Effector memory CD8-positive, alpha-beta T cell (primary cell): ENCODE measurements at regions not wholly inside any gene's neighbourhood (a gene's known extent, or its start where the extent isn't known, plus 50 kb on each side); places are given as distances from the start of the nearest gene placed in this dataset.
"Not testable (repeated sequence)": the region's sequence is repeated elsewhere in the genome, so short reads cannot be mapped to it uniquely, and the experiment has no call there.

Experiments used
- ATAC-seq: fragments of 150-1000 bp; cut with Tn5 transposase; replicated peaks from 2 replicates; pipeline ENCODE4 v1.10.0; 2021; ENCODE audit warnings: mild to moderate bottlenecking, moderate library complexity
- DNase-seq, 3 experiments: peaks; one replicate each; pipeline ENCODE4 v3.0.0; 2021
- H3K27ac Mint-ChIP-seq, 2 donors: one replicate each; pipeline ENCODE4 v1.8.0; 2022; ENCODE audit warnings: mild to moderate bottlenecking in 2 of 2, mixed read lengths in 2 of 2, moderate library complexity in 2 of 2
- H3K27me3 Mint-ChIP-seq, 2 donors: one replicate each; pipeline ENCODE4 v1.8.0; 2022; ENCODE audit warnings: mixed read lengths in 2 of 2
- H3K36me3 Mint-ChIP-seq: one replicate; pipeline ENCODE4 v1.8.0; 2022; ENCODE audit warnings: mild to moderate bottlenecking, moderate library complexity, mixed read lengths; ENCODE audit not compliant: insufficient read depth
- H3K4me1 Mint-ChIP-seq, 2 donors: one replicate each; pipeline ENCODE4 v1.8.0; 2022; ENCODE audit warnings: low read depth in 2 of 2, mixed read lengths in 2 of 2
- H3K4me3 Mint-ChIP-seq, 2 donors: one replicate each; pipeline ENCODE4 v1.8.0; 2022; ENCODE audit warnings: mild to moderate bottlenecking in 2 of 2, mixed read lengths in 2 of 2, moderate library complexity in 2 of 2
- H3K9me3 Mint-ChIP-seq, 2 donors: one replicate each; pipeline ENCODE4 v1.8.0; 2022; ENCODE audit warnings: mixed read lengths in 2 of 2

DNA sequence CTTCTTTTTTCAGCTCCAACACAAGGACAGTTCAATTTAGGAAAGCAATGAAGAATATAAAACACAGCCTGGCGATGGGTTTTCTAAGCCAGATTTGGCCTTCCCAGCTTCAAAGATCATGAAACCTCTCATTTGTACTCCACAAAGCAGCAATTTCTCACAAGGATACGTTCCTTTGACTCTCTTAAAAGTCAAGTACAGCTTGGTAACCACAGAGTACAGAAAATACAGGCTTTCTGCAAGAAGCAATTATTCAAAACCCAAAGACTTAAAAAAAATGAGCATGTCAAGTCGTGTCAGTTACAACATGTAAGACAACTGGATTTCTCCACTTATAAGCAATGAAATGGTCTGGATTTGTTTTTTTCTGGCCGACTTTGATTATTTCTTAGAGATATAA is 321.4 kb downstream of the FGFR2 start:
- no peaks in the 10 kb centered on the region for H3K4me1 Mint-ChIP-seq
- H3K27me3 Mint-ChIP-seq = no peaks in the 10 kb centered on the region
- no peak for DNase-seq
- no peaks in the 10 kb centered on the region for H3K36me3 Mint-ChIP-seq
- no peak overlapping the region for H3K27ac Mint-ChIP-seq
- peaks cover 0 to 5% of the 10 kb centered on the region in 2 donors for H3K9me3 Mint-ChIP-seq
- no peak overlapping the region for H3K4me3 Mint-ChIP-seq
- no peak for ATAC-seq

DNA sequence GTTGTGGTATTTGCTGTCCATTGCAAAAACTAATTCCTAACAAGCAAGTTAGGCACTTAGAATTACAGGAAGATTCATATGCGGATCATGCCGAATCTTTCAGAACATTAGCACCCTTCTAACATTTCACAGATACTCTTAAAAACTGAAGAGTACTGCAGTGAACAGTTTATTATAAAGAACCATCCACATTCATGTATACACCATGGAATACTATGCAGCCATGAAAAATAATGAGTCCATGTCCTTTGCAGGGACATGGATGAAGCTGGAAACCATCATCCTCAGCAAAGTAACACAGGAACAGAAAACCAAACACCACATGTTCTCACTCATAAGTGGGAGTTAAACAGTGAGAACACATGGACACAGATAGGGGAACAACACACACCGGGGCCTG is 319.9 kb downstream of the FGFR2 start:
- not testable (repeated sequence) for ATAC-seq, H3K36me3 Mint-ChIP-seq, DNase-seq, H3K27me3 Mint-ChIP-seq, H3K4me1 Mint-ChIP-seq, H3K9me3 Mint-ChIP-seq, H3K27ac Mint-ChIP-seq, H3K4me3 Mint-ChIP-seq

DNA sequence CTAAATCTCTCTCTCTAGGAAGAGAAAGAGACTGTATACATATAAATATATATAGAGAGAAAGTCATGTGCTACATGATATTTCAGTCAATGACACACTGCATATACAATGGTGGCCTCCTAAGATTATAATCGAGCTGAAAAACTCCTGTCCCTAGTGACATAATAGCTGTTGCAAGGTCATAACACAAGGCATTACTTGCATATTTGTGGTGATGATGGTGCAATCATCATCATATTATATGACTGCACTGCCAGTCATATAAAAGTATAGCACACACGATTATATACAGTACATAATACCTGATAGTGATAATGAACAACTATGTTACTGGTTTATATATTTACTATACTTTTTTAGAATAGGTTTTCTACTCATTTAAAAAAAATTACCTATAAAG is 316.7 kb downstream of the FGFR2 start:
- Mint-ChIP-seq H3K9me3 (peaks cover 0 to 5% of the 10 kb centered on the region in 2 donors), H3K4me1 (no peaks in the 10 kb centered on the region), H3K36me3 (no peaks in the 10 kb centered on the region), H3K4me3 (no peak overlapping the region), H3K27ac (no peak overlapping the region), H3K27me3 (no peaks in the 10 kb centered on the region)
- no peak for DNase-seq
- ATAC-seq = no peak

DNA sequence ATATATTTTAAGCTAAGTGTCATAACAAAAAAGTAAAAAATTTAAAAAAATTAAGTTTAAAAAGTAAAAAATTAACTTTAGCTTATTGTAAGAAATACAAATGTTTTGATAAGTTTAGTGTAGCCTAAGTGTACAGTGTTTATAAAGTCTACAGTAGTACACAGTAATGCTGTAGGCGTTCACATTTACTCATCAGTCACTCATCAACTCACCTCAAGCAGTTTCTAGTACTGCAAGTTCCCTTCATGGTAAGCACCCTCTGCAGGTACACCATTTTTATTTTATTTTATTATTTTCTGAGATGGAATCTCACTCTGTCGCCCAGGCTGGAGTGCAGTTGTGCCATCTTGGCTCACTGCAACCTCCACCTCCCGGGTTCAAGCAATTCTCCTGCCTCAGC is 316.0 kb downstream of the FGFR2 start:
- H3K27ac Mint-ChIP-seq = no peak overlapping the region
- H3K4me3 Mint-ChIP-seq = no peak overlapping the region
- DNase-seq (no peak), ATAC-seq (no peak)
- no peaks in the 10 kb centered on the region for H3K27me3 Mint-ChIP-seq
- H3K4me1 Mint-ChIP-seq = no peaks in the 10 kb centered on the region
- H3K36me3 Mint-ChIP-seq = no peaks in the 10 kb centered on the region
- peaks cover 0 to 5% of the 10 kb centered on the region in 2 donors for H3K9me3 Mint-ChIP-seq

DNA sequence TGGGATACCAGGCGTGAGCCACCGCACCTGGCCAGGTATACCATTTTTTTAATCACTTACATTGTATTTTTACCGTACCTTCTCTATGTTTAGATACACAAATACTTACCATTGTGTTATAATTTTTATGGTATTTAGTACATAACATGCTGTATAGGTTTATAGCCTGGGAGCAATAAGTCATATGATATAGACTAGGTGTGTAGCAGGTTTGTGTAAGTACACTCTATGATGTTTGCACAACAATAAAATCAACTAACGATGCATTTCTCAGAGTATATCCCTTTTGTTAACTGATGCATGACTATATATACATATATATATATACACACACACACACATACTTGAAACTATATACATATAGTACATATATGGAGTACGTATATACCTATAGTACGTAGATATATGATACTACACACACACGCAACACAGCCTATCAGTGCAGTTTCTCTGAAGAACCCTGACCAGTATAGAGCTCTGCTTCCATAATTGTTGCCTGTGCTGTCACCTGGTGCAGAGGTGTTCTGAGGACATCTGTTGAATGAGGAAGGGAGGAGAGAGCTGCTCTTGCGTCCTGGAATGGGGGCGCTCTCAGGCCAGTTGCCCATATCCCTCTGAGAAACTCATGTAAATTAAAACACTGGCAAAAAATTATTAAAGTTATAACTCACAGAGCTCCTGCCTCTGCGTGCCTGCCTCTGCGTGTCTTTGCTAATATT is 315.3 kb downstream of the FGFR2 start:
- Mint-ChIP-seq H3K27ac (no peak overlapping the region), H3K9me3 (peaks cover 0 to 5% of the 10 kb centered on the region in 2 donors), H3K4me3 (no peak overlapping the region), H3K36me3 (no peaks in the 10 kb centered on the region), H3K4me1 (no peaks in the 10 kb centered on the region), H3K27me3 (no peaks in the 10 kb centered on the region)
- DNase-seq (no peak), ATAC-seq (no peak)

DNA sequence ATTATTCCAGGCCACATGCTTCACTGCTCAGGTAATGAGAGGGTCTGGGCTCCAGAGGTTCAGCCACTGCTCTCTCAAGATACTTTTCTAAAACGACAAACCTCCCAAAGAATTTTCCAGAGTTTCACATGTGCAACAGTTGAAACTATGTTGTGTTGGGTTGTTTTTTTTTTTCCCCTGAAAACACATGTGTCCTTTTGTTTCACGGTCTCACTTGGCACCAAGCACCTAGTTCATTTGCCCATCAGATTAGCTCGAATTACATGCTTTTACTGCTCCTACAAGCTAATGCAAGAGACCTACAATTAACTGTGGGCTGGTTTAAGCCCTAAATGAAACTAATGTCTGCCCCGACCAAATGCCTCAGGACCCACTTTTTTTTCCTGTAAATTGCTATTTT is 313.3 kb downstream of the FGFR2 start:
- Mint-ChIP-seq H3K27me3 (peaks cover 0 to 6% of the 10 kb centered on the region in 2 donors), H3K36me3 (no peaks in the 10 kb centered on the region), H3K9me3 (no peaks in the 10 kb centered on the region), H3K4me1 (no peaks in the 10 kb centered on the region), H3K4me3 (no peak overlapping the region), H3K27ac (no peak overlapping the region)
- no peak for ATAC-seq
- DNase-seq = no peak

DNA sequence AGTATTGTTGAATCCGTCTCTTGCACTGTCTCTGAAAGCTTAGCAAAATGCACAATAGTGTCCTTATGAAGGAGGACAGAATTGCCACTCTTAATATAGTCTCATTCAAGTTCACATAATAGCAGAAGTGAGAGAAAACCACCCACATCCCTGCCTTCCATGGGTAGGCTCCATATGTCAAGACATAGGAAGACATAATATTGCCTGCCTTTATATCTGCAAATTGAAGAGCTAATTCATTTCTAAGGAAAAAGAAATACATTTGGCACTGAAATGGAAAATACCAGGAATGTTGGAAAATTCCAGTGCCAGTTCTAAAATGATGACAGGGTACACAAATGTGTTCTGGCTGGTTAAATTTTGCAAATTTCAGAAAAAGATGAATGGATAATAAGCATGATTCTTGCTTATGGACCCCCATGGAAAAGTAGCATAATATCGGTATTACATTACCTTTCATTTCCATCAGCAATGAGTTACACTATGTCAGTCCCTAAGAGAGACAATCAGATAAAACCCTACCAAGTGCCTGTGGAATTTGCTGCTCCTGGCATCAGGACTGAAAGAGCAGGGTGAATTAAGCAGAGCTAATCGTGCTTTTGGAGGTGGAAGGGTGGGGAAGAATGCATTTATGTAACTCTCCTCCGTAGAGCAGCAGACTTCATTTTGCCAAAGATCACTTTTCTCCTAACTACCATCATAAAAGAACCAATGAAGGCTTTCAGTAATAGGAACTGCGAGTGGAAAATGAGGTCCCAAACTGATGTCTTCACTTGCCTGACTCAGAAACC is 312.6 kb downstream of the FGFR2 start:
- H3K27me3 Mint-ChIP-seq = peaks cover 0 to 8% of the 10 kb centered on the region in 2 donors
- H3K27ac Mint-ChIP-seq = no peak overlapping the region
- H3K9me3 Mint-ChIP-seq = no peaks in the 10 kb centered on the region
- DNase-seq (no peak), ATAC-seq (no peak)
- H3K4me1 Mint-ChIP-seq = no peaks in the 10 kb centered on the region
- H3K4me3 Mint-ChIP-seq = no peak overlapping the region
- no peaks in the 10 kb centered on the region for H3K36me3 Mint-ChIP-seq

DNA sequence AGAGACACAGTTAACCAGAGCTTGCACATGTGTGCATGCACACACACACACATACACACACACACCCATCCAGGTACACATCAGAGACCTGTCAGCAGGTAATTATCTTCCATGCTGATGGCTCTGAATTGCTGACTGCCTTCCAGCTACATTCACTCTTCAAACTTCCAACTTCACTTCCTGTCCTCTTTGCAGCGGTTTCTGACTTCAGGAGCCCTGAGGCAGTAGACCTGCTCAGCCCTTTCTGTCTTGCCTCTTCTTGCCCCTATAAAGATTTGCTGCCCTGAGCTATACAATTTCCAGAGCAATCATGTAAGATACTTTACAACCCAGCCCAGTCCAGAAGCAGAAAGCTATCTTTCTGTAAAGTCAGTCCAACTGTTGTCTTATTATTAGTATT is 310.2 kb downstream of the FGFR2 start:
- DNase-seq = no peak
- Mint-ChIP-seq H3K4me1 (no peaks in the 10 kb centered on the region), H3K27ac (no peak overlapping the region), H3K27me3 (peaks cover 18 to 20% of the 10 kb centered on the region in 2 donors), H3K9me3 (no peaks in the 10 kb centered on the region), H3K4me3 (no peak overlapping the region), H3K36me3 (no peaks in the 10 kb centered on the region)
- ATAC-seq = no peak

DNA sequence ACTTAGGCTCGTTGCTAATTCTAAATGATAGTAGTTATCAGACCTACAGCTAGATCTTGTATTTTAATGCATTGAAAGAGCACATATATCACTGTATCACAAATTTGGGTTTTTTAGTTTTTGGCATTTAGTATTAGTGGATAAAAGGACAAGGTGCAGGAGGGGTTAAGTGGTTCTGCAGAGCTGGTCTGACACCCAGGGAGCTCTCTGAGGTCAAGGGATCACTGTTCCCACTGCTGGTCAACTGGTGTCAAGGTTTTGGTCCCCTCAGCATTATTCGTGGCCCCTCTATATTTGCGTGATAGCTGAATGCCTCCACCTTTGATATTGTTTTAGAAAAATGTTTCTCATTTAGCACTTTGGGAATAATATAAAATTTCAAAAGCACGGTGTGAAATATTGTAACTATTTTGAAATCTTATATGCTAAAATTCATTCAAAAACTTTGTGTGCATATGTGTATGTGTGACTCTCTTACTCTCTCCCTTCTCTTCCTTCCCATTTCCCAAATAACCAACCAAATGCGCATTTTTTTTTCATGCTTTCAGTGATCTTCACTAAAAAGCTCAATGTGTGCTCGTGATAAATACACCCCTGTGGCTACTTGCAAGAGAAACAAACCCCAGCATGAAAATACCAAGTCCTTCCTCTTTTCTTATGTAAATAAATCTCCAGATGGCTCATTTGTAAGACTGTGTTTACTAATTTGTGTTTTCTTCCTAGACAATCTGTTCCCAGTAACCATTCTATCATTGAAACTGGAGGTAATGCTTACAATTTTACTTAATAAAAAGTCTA is 309.2 kb downstream of the FGFR2 start:
- Mint-ChIP-seq H3K4me3 (no peak overlapping the region), H3K27ac (no peak overlapping the region), H3K9me3 (no peaks in the 10 kb centered on the region), H3K27me3 (peaks cover 18 to 30% of the 10 kb centered on the region in 2 donors), H3K4me1 (no peaks in the 10 kb centered on the region), H3K36me3 (no peaks in the 10 kb centered on the region)
- ATAC-seq = no peak
- DNase-seq = no peak

DNA sequence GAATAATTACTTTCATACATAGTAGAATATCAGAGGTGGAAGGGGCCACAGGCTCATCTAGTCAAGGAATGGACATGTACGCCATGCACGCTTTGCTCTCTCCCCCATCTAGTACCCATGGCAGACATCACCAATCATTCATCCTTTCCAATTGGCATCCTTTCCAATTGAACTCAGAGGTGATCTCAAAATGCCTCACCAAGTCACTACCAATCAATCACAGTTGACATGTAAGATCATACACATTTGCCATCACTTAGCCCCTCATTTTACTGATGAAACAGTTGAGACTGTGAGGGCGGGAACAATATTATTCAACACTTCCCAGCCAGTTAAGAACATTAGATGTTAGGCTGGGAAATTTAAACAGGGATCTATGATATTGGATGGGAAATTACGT is 308.4 kb downstream of the FGFR2 start:
- H3K27me3 Mint-ChIP-seq = peaks cover 18 to 33% of the 10 kb centered on the region in 2 donors
- H3K27ac Mint-ChIP-seq = no peak overlapping the region
- H3K9me3 Mint-ChIP-seq = no peaks in the 10 kb centered on the region
- no peaks in the 10 kb centered on the region for H3K4me1 Mint-ChIP-seq
- H3K36me3 Mint-ChIP-seq = no peaks in the 10 kb centered on the region
- H3K4me3 Mint-ChIP-seq = no peak overlapping the region
- no peak for ATAC-seq
- DNase-seq = no peak

DNA sequence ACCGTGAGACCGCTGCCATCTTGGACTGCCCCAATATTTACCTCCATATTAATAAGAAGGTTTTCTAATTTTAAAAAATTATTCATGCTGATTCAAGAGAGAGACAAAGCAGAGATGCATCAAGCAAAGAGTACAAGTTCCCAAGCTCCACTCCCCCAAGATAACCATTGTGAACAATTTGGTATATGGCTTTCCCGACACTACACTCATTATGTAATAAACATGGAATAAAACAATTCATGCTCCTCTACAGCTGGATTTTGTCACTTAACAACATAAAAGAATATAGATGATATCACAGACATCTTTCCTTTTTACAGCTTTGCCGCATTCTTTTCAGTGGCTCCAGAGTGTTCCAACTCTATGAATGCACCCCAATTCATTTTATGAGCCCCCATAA is 307.6 kb downstream of the FGFR2 start:
- no peaks in the 10 kb centered on the region for H3K4me1 Mint-ChIP-seq
- H3K36me3 Mint-ChIP-seq = no peaks in the 10 kb centered on the region
- H3K4me3 Mint-ChIP-seq = no peak overlapping the region
- ATAC-seq = no peak
- DNase-seq = no peak
- H3K27ac Mint-ChIP-seq = no peak overlapping the region
- peaks cover 18 to 33% of the 10 kb centered on the region in 2 donors for H3K27me3 Mint-ChIP-seq
- no peaks in the 10 kb centered on the region for H3K9me3 Mint-ChIP-seq

DNA sequence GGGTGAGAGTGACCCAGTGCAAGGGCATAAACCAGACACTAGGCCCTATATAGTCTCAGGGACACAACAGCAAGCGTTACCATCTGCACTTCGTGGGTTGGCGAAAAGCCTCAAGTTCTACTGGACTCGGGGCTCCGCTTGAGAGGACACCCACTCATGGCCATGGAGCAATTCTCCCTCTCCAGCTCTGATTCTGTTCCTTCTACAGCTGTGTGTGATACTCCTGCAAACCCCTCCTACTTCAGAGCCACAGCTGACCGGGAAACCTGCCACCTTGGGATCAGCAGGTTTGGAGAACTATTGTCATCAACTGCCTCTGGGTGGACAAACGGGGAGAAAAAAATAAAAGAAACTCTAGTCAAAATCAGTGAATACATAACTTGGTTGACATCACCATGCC is 306.9 kb downstream of the FGFR2 start:
- H3K36me3 Mint-ChIP-seq = no peaks in the 10 kb centered on the region
- H3K9me3 Mint-ChIP-seq = no peaks in the 10 kb centered on the region
- no peak overlapping the region for H3K27ac Mint-ChIP-seq
- ATAC-seq (no peak), DNase-seq (no peak)
- H3K4me1 Mint-ChIP-seq = no peaks in the 10 kb centered on the region
- H3K27me3 Mint-ChIP-seq = peaks cover 18 to 33% of the 10 kb centered on the region in 2 donors
- H3K4me3 Mint-ChIP-seq = no peak overlapping the region

DNA sequence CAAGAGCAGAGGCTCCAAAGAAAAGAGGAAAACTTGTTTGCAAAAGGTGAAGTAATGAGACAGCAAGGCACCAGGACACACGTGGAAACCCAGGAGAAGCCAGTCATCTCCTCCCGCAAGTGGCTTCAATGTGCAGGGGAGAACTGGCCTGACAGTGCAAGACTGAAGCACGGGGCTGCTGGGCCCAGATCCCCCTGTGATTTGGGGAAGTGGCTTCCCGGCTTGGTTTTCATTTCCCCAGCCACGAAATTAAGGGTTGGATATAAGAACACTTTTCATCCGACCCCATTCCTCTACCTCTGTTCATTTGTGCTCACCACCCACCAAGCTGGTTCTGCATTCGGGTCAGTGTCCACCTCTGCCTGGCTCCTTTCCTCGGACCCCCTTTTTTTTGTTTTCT is 306.4 kb downstream of the FGFR2 start:
- DNase-seq (no peak), ATAC-seq (no peak)
- Mint-ChIP-seq H3K36me3 (no peaks in the 10 kb centered on the region), H3K9me3 (no peaks in the 10 kb centered on the region), H3K4me1 (no peaks in the 10 kb centered on the region), H3K27ac (no peak overlapping the region), H3K4me3 (no peak overlapping the region), H3K27me3 (peaks cover 18 to 33% of the 10 kb centered on the region in 2 donors)
